ENCODE measurements at regions not wholly inside any gene's neighbourhood (a gene's known extent, or its start where the extent isn't known, plus 50 kb on each side); places are given as distances from the start of the nearest gene placed in this dataset.
"Not testable (repeated sequence)": the region's sequence is repeated elsewhere in the genome, so short reads cannot be mapped to it uniquely, and the experiment has no call there.

GRCh38 chr2:82344670-82345069 lies 2040.1 kb upstream of the LRRTM1 start:
- no peak for DNase-seq

DNA sequence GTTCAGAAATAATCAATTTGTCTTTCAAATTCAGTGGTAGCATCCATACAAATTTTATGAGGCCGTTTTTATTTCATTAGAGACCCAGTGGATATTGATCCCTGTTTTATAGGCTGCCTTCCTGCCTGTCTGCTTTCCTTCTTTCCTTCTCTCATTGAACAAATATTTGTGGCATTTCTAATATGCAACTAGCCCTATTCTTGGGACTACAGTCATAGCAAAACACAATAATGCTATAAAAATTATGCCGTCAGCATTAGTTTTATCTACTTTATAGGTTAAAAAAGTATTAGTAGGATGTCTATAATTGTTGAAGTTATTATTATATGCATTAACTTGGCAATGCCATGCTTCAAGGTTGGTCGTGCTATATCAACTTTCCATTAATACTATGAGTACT lies 2037.8 kb upstream of the LRRTM1 start:
- no peak for DNase-seq

DNA sequence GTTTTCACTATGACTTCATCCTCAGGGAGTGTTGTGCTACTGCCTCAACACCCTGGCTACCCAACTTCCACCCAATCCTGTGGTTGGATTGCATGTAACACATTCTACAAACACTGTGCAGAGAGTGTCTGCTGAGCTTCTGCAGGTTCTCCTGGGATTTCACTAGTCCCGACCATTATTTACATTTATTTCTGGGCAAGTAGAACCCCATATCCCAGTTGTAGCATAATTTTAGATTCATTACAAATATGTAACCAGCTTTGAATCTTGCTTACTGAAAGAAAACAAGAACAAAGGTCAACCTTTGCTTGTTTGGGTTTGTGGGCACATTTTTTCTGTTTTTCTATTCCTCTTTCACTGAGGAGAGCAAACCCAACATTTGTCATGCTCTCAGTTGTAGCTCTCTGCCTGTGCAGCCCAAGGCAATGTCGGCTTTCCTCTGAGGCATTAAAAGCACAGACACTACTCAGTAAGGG lies 2036.1 kb upstream of the LRRTM1 start:
- DNase-seq = no peak

DNA sequence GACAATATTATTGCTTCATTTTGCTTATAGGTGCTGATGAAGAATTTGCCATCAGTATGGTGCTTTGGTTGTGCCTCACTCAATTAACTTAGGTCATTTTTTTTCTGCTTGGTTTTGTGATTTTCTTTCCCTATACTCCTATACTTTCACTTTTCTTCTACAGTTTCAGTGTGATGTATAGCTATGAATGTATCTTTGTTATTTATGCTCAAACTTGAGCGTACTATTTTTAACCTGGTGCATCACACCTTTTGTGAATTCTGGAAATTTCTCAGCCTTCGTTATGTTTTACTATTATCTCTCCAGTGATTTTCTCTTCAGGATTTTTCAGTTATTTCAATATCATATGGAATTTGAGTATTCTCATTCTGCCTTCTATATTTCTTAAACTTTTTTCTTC lies 2035.3 kb upstream of the LRRTM1 start:
- DNase-seq = no peak

- no peak for DNase-seq
These were observed 2029.1 kb upstream of the LRRTM1 start for GRCh38 chr2:82333697-82334096.

DNA sequence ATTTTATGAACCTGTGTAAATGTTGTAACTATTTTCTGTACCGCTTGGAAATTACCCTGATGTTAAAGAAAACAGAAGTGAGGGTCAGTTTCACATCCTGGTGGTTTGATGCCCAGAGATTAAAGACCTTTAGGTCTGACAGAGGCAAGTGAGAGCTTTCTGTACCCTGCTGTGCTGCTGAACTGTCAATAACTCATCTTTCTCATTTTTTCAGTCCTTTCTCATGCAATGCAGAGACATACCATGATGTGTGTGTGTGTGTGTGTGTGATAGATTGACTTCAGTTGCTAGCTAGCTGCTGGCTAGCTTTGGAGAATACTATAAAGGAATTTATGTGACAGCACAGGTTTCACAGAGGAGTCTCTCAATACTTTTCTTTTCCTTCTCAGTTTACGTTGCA lies 2025.6 kb upstream of the LRRTM1 start:
- DNase-seq = no peak

GRCh38 chr2:82326180-82326767 lies 2021.7 kb upstream of the LRRTM1 start:
- not testable (repeated sequence) for DNase-seq

DNA sequence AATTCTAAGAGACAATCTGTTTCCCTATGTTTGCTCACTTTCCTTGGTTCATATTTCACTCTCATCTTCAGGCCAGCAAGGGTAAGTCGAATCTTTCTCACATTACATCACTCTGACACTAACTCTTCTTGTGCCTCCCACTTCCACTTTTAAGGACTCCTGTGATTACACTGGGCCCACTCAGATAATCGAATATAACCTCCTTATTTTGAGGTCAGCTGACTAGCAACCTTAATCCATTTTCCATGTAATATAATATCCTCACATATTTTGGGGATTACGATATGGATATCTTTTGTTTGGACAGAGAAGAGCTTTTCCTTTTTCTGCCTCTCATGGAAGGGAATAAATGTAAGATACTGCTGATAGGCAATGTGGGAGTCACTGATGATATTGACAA lies 2015.7 kb upstream of the LRRTM1 start:
- DNase-seq = no peak

DNA sequence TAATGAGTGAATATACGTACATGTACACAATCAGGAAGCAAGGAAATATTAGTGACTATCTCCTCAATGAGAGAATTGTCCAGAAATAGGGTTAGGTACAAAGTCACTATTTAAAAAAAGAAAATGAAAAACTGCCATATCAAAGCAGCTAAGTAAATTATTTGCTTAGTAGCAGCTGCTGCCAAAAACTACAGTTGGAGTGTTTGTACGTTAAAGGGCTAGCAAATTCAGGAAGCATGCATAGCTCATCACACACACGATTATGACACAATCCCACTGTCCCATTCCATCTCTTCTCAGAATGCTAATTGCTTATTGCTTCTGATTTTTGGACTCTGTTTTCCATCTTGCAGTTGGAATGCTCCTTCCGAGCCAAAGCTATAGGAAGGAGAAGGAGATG lies 2012.5 kb upstream of the LRRTM1 start:
- DNase-seq = no peak

DNA sequence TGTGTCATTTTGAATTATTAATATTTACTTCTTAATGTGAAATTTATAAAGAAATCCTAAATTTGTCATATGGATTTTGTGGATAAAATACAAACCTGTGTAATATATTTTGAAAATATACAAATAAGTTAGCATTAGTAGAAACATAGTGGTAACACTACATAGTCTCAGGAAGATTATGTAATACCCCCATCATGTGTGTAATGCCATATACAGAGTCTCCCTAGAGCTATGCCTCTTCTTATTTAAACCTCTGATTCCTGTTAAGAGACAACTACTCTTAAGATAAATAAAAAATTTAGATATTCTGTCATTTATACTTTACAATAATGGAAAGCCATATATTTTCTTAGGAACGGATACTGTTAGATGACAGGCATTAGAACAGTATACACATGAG lies 2012.0 kb upstream of the LRRTM1 start:
- no peak for DNase-seq

DNA sequence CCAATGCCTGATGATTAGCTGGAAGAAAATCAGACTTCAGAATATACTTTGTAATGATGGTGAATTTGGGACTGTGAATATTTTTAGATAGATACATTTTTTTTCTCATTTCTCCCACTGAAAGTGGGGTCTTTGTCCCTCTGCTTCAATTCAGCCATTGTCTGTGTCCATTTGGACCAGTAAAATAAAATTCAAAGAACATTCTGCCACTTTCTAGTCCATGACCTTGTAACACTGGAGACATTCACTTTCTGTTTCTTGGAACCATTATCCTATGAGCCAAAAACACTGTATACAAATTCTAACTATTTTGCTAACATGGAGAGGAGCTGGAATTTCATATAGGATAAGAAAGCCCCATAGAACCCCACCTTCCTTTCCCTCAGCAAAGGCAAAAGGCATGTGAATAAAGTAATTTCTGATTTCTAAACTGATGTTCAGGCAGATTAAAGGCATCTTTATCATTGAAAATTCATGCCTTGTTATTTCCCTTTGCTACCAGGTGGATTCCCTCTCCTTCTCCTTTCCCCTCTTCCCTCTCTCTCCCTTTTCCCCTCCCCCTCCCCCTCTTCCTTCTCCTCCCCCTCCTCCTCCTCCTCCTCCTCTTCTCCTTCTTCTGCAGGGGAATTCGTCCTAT lies 2010.4 kb upstream of the LRRTM1 start:
- DNase-seq = no peak

DNA sequence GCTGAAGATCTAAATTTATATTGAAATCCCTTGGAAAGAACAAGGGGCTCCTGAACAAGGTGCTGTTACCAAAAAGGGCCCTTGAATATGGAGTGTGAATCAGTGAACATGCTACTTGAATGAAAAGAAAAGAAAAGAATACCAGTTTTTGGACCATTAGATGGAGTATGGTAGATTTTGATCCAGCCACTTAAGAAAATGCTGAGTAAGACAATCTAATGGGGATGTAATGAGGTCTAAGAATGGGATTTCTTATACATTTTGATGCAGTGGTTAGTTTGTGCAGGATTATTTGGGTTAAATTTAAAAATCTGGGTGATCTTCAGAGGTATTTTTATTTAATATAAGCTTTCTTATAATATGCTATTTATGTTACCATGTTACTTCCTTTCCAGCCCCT lies 2003.0 kb upstream of the LRRTM1 start:
- DNase-seq = no peak

DNA sequence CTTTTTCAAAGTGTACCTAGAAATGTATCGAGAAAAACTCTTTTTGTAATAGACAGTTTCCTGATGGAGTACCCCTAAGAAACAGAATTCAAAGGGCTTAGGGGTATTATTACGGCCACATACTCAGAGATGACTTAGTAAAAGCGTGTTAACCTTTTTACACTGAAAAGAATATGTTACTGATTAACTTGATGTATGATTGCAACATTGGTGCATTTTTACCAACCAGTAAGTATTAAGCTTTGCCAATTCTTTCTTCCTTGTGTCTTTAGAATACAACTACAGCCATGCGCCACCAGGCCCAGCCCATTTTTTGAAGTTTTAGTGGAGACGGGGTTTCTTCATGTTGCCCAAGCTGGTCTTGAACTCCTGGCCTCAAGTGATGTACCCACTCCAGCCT lies 1997.0 kb upstream of the LRRTM1 start:
- no peak for DNase-seq

DNA sequence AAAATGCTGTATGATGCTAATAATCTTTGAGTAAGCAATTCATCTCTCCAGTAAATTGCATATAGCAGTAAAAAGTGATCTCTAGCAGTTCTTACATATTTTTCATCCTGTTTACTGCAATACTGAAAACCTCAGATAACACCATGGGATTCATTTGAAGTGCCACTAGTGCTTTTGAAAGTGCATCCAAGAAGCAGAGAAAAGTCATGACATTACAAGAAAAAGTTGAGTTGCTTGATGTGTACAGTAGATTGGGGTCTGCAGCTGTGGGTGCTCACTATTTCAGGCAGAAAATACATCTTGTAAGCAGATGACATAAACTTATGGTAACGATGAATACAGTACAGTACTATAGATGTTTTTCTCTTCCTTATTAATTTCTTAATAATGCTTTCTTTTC lies 1984.9 kb upstream of the LRRTM1 start:
- no peak for DNase-seq

DNA sequence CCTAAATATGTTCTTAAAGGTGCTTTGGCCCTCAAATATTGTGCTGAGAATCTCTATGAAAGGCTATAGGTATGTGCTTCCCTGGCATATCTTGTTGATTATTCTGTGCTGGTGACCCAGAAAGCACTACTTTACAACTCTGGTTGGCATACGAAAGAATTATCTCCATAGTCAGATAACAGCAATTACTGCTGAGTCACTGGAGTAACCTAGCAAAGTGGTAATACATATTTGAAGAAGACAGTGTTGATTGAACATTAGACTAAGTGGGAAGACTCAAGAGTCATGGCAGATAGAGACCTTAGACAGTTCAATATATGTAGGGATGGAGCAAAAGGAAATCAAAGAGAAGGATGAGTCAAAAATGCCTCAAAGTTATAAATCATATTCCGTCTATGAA lies 1978.5 kb upstream of the LRRTM1 start:
- no peak for DNase-seq

- DNase-seq = no peak
These were observed 1977.7 kb upstream of the LRRTM1 start for GRCh38 chr2:82282111-82282882.

- DNase-seq = no peak
These were observed 1974.8 kb upstream of the LRRTM1 start for GRCh38 chr2:82279367-82279766.

GRCh38 chr2:82278416-82278815 lies 1973.9 kb upstream of the LRRTM1 start:
- DNase-seq = no peak

- DNase-seq = no peak
These were observed 1971.0 kb upstream of the LRRTM1 start for GRCh38 chr2:82275599-82275998.

- no peak for DNase-seq
These were observed 1963.9 kb upstream of the LRRTM1 start for GRCh38 chr2:82268446-82268845.

GRCh38 chr2:82260521-82260920 lies 1956.0 kb upstream of the LRRTM1 start:
- no peak for DNase-seq

DNA sequence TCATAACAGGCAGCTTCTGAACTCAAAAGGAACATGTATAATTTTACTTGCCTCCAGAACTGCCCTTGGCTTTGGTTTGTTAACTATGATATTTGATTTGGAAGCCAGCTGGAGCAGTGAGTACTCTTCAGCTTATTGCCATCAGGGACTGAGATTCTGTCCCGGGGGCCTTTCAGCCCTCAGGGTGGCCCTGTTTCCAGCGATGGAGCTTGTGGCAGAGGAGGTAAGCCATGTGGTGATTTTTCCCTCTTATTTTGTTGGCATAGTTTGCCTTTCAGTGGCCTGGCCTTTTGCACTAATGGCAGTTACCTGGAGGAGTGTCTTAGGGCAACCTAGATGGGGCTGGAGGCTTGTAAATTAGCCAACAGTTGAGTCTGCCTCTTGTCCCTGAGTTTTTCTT lies 1955.0 kb upstream of the LRRTM1 start:
- no peak for DNase-seq

DNA sequence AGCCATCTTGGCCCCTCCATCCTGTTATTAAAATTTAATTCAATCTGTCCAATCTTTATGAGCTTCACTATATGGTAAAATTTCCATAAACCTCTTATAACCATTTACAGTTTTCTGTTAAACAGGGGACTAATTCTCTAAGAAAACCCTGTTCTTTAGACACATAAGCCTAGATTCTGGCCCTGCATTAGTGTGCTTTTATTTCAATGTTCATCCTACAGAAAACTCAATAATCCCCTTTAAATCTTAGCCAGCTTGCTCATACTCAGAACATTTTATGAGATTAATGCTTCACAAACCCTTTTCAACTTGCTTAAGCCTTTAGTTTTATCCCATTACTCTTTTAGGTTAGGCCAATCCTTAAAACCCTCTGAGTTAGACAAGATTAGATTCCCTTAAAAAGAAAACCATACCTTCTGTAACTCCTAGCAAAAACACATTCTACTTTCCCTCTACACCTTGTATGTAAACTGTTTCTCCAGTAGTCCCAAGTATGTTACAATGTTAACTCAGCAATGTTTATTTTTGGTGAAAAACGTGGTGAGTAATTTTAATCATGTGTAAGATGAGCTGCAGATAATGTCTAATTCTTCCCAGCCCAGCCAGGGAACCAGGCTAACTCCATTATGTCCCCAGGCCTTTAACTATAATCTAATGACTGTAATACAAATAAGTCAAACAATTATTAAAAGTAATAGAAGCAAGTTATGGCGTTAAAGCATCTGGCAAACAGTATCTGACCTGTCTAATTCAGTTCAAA lies 1953.4 kb upstream of the LRRTM1 start:
- DNase-seq = no peak

All from NCI-H187 treated with DMSO at 0.1 percent for 48 hours (cell line).